Endothelial cell of umbilical vein (primary cell): ENCODE measurements at regions not wholly inside any gene's neighbourhood (a gene's known extent, or its start where the extent isn't known, plus 50 kb on each side); places are given as distances from the start of the nearest gene placed in this dataset.

ENCODE experiments used
- BruUV-seq: library from RNA; stranded (reverse); fragments of 400-500 nt; replicated peaks from 2 replicates; lab custom pipeline; 2021; lab: Mats Ljungman, UMichigan
- CTCF ChIA-PET: fragments of 300-600, 350-600 bp; sonication (Branson Sonifier 250); formaldehyde crosslinking; loops from one replicate; lab custom pipeline; 2021; ENCODE audit warnings: antibody characterized with exemption, inconsistent platforms; lab: Charles Lee
- POLR2A ChIA-PET: fragments of 300-600, 350-600 bp; sonication (Branson Sonifier 250); formaldehyde crosslinking; loops from one replicate; lab custom pipeline; 2021; ENCODE audit warnings: antibody characterized with exemption, inconsistent platforms; lab: Charles Lee
- DNase-seq: peaks from one replicate; pipeline ENCODE4 v3.0.0-alpha.2; 2011; ENCODE audit warnings: low read depth, low spot score
- FAIRE-seq: peaks from 2 replicates; lab custom pipeline; 2011; peaks lifted over from hg19 to GRCh38; lab: Jason Lieb, UNC
- H2AFZ ChIP-seq: 2 replicates; pipeline ENCODE4 v1.6.0; 2012; ENCODE audit warnings: low read depth, low read length, control low read depth, inconsistent platforms
- H3K27ac ChIP-seq: 2 replicates; pipeline ENCODE4 v1.5.1; 2011; ENCODE audit warnings: low read depth, mild to moderate bottlenecking, control low read depth, low read length, moderate library complexity; ENCODE audit not compliant: insufficient read depth
- H3K27me3 ChIP-seq, 2 experiments: 2 replicates each; pipeline versions ENCODE4 v1.6.0 to v1.6.1; 2011; ENCODE audit warnings: low read length in 2 of 2, mixed read lengths in 1 of 2; ENCODE audit not compliant: control insufficient read depth in 2 of 2, insufficient read depth in 2 of 2
- H3K36me3 ChIP-seq, 2 experiments: 2 replicates in 1 of 2; 3 replicates in 1 of 2; pipeline ENCODE4 v1.5.1; 2011; ENCODE audit warnings: low read length in 2 of 2, mild to moderate bottlenecking in 1 of 2, moderate library complexity in 1 of 2; ENCODE audit not compliant: control insufficient read depth in 2 of 2, insufficient read depth in 2 of 2; ENCODE audit errors: extremely low read depth in 1 of 2
- H3K4me1 ChIP-seq: 3 replicates; pipeline ENCODE4 v1.5.1; 2011; ENCODE audit warnings: mild to moderate bottlenecking, low read length; ENCODE audit not compliant: control insufficient read depth, insufficient read depth; ENCODE audit errors: extremely low read depth
- H3K4me2 ChIP-seq: 2 replicates; pipeline ENCODE4 v1.6.1; 2011; ENCODE audit warnings: low read length, control low read depth, mixed read lengths; ENCODE audit not compliant: insufficient read depth
- H3K4me3 ChIP-seq, 3 experiments: fragments of 200-600 bp in 1 of 3; sonication (generic), shearing (Covaris generic) in 1 of 3; replicated peaks in 1 of 3; 2 replicates each; pipeline ENCODE4 v1.5.1; 2011 to 2016; ENCODE audit warnings: control low read depth in 3 of 3, low read length in 3 of 3, mild to moderate bottlenecking in 2 of 3, inconsistent platforms in 1 of 3, low read depth in 1 of 3, moderate library complexity in 1 of 3; ENCODE audit not compliant: insufficient read depth in 1 of 3
- H3K79me2 ChIP-seq: 2 replicates; pipeline ENCODE4 v1.6.0; 2012; ENCODE audit warnings: low read length, inconsistent platforms; ENCODE audit not compliant: control insufficient read depth, insufficient read depth
- H3K9ac ChIP-seq: replicated peaks from 2 replicates; pipeline ENCODE3; 2011; ENCODE audit warnings: low read length, control low read depth; ENCODE audit not compliant: insufficient read depth; ENCODE audit errors: extremely low read depth
- H3K9me1 ChIP-seq: replicated peaks from 3 replicates; pipeline ENCODE4 v1.6.0; 2011; ENCODE audit warnings: mild to moderate bottlenecking, low read length; ENCODE audit not compliant: control insufficient read depth, insufficient read depth; ENCODE audit errors: extremely low read depth
- H3K9me3 ChIP-seq: replicated peaks from 2 replicates; pipeline ENCODE4 v1.5.1; 2012; ENCODE audit warnings: low read length, inconsistent platforms; ENCODE audit not compliant: control insufficient read depth, insufficient read depth
- H4K20me1 ChIP-seq: replicated peaks from 2 replicates; pipeline ENCODE3; 2011; ENCODE audit warnings: mild to moderate bottlenecking, low read length; ENCODE audit not compliant: control insufficient read depth, insufficient read depth; ENCODE audit errors: extremely low read depth
- EZH2 ChIP-seq: IDR thresholded peaks from 2 replicates; pipeline ENCODE4 v1.6.1; 2012; ENCODE audit warnings: borderline replicate concordance, low read depth, mild to moderate bottlenecking, moderate library complexity, low read length, inconsistent platforms; ENCODE audit not compliant: severe bottlenecking
- FOS ChIP-seq: IDR thresholded peaks from 2 replicates; pipeline ENCODE4 v1.6.1; 2011; ENCODE audit warnings: mild to moderate bottlenecking, low read length, moderate library complexity, borderline replicate concordance; ENCODE audit not compliant: insufficient read depth
- GATA2 ChIP-seq: IDR thresholded peaks from 2 replicates; pipeline ENCODE4 v1.7.0; 2011; ENCODE audit warnings: low read depth, mild to moderate bottlenecking, moderate library complexity, mixed read lengths, low read length; ENCODE audit not compliant: insufficient read length, insufficient read depth
- JUN ChIP-seq: IDR thresholded peaks from 2 replicates; pipeline ENCODE4 v1.6.1; 2011; ENCODE audit warnings: borderline replicate concordance, low read depth; ENCODE audit not compliant: insufficient read length, insufficient read depth
- MYC ChIP-seq: IDR thresholded peaks from one replicate; pipeline ENCODE4 v1.6.1; 2011; ENCODE audit warnings: mild to moderate bottlenecking, low read depth, low read length
- POLR2A ChIP-seq: IDR thresholded peaks from 2 replicates; pipeline ENCODE4 v1.6.1; 2012; ENCODE audit warnings: low read depth, mild to moderate bottlenecking, control low read depth, low read length
- POLR2AphosphoS5 ChIP-seq: IDR thresholded peaks from 2 replicates; pipeline ENCODE4 v1.6.1; 2012; ENCODE audit warnings: low read depth, mild to moderate bottlenecking, control low read depth, low read length, moderate library complexity; ENCODE audit not compliant: insufficient read depth
- dilution Hi-C: fragments of 300-500 bp; cut with MboI; formaldehyde crosslinking; loops from one replicate; pipeline ENCODE4 v1.15.0; 2019; ENCODE audit warnings: low sequenced_read_pairs; ENCODE audit not compliant: extremely low pct_ligation_motif_present
- intact Hi-C: fragments of 100-400 bp; cut with micrococcal nuclease; formaldehyde crosslinking; loops from one replicate; pipeline ENCODE4 v1.10.0; 2022
- TF ChIP-seq, protein P1 (sequence below), 2 donors: IDR thresholded peaks; 1 replicate in 1 of 2; 2 replicates in 1 of 2; pipeline ENCODE4 v1.5.1; 2011; ENCODE audit warnings: low read length in 2 of 2, mild to moderate bottlenecking in 2 of 2, moderate library complexity in 2 of 2, control low read depth in 1 of 2, inconsistent platforms in 1 of 2, low read depth in 1 of 2; ENCODE audit not compliant: insufficient read depth in 1 of 2; ENCODE audit errors: extremely low read depth in 1 of 2
- TF ChIP-seq, protein P2 (sequence below): IDR thresholded peaks from 2 replicates; pipeline ENCODE4 v1.6.1; 2011; ENCODE audit not compliant: insufficient read depth, insufficient read length

DNA sequence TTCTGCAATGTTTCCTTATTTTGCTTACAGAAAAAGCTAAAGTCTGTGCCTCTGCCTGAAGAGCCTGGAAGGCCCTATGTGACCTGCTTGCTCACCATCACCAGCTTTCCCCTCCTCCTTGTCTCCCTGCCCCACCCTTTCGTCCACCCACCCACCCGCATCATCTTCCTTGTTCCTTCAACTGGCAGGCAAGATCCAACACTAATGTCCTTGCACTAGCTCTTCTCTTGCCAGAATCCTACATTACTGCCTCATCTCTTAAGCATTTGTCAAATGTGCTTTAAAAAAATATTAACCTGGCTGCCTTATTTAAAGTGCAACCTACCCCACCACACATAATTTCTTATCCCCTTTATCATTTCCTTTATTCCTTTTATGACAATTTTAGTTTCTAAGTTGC is 165.1 kb upstream of the PPP3CA start:
- no peak overlapping the region for H3K9ac ChIP-seq
- ChIA-PET POLR2A (no interaction called here), CTCF (interaction anchor here (2.1 to 2.7 kb wide), 2 partner anchors 8 to 9 kb away, joined by 6 to 12 read pairs; no protein-coding TSS in a partner anchor)
- FAIRE-seq (no peak), DNase-seq (no peak)
- no peaks in the 10 kb centered on the region for H3K4me1 ChIP-seq
- intact Hi-C loops: no loop called here
- H2AFZ ChIP-seq: no peak overlapping the region
- H3K79me2 ChIP-seq: no peaks in the 10 kb centered on the region
- H3K27me3 ChIP-seq: peaks cover 0 to 6% of the 10 kb centered on the region in 2 experiments
- dilution Hi-C loops: no loop called here
- TF ChIP-seq FOS (no peak), POLR2A (no peak), POLR2AphosphoS5 (no peak)
- TF ChIP-seq, protein P1, sequence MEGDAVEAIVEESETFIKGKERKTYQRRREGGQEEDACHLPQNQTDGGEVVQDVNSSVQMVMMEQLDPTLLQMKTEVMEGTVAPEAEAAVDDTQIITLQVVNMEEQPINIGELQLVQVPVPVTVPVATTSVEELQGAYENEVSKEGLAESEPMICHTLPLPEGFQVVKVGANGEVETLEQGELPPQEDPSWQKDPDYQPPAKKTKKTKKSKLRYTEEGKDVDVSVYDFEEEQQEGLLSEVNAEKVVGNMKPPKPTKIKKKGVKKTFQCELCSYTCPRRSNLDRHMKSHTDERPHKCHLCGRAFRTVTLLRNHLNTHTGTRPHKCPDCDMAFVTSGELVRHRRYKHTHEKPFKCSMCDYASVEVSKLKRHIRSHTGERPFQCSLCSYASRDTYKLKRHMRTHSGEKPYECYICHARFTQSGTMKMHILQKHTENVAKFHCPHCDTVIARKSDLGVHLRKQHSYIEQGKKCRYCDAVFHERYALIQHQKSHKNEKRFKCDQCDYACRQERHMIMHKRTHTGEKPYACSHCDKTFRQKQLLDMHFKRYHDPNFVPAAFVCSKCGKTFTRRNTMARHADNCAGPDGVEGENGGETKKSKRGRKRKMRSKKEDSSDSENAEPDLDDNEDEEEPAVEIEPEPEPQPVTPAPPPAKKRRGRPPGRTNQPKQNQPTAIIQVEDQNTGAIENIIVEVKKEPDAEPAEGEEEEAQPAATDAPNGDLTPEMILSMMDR (IDR thresholded peaks at IDR 0.05; ENCODE audit: extremely low read depth in 1 of 2, insufficient read depth in 1 of 2, low read depth in 1 of 2, low read length in 2 of 2): no peak
- H3K4me2 ChIP-seq: no peak overlapping the region
- no peak overlapping the region for H3K4me3 ChIP-seq
- H3K9me3 ChIP-seq: no peaks in the 10 kb centered on the region
- no peaks in the 10 kb centered on the region for H3K9me1 ChIP-seq
- no peaks in the 10 kb centered on the region for H4K20me1 ChIP-seq
- no peaks in the 10 kb centered on the region for H3K36me3 ChIP-seq
- BruUV-seq: no TSS peak
- H3K27ac ChIP-seq: no peak overlapping the region

DNA sequence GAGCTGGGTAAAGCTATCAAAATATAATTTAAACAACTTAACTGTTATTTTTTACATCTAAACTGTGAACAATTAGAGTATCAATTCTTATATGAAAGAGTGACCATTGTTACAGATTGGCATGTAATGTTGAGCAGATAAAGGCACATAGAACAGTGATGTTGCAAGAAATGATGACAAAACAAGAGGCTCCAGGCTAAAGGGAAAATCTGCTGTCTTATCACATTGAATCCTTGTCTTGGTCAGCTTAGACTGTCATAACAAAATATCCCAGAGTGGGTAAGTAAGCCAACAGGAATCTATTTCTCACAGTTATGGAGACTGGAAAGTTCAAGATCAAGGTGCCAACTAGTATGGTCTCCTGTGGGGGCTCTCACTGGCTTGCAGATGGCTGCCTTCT is 154.1 kb upstream of the PPP3CA start:
- no peak for DNase-seq
- intact Hi-C loops (no loop called here), dilution Hi-C loops (no loop called here)
- no peak overlapping the region for H2AFZ ChIP-seq
- no peak overlapping the region for H3K27ac ChIP-seq
- H4K20me1 ChIP-seq: no peaks in the 10 kb centered on the region
- no peak overlapping the region for H3K9ac ChIP-seq
- H3K4me2 ChIP-seq: no peak overlapping the region
- H3K79me2 ChIP-seq: no peaks in the 10 kb centered on the region
- H3K9me3 ChIP-seq: no peaks in the 10 kb centered on the region
- FAIRE-seq: no peak
- TF ChIP-seq, protein P2, sequence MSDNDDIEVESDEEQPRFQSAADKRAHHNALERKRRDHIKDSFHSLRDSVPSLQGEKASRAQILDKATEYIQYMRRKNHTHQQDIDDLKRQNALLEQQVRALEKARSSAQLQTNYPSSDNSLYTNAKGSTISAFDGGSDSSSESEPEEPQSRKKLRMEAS: no peak
- TF ChIP-seq EZH2 (no peak), POLR2A (no peak), JUN (no peak), POLR2AphosphoS5 (no peak), FOS (no peak), MYC (no peak), GATA2 (no peak)
- TF ChIP-seq, protein P1 (IDR thresholded peaks at IDR 0.05; ENCODE audit: extremely low read depth in 1 of 2, insufficient read depth in 1 of 2, low read depth in 1 of 2, low read length in 2 of 2): no peak
- H3K4me1 ChIP-seq: no peaks in the 10 kb centered on the region
- BruUV-seq: no TSS peak
- no peaks in the 10 kb centered on the region for H3K36me3 ChIP-seq
- no peaks in the 10 kb centered on the region for H3K27me3 ChIP-seq
- ChIA-PET POLR2A (no interaction called here), CTCF (no interaction called here)
- H3K9me1 ChIP-seq: no peaks in the 10 kb centered on the region
- H3K4me3 ChIP-seq: no peak overlapping the region
